Natural killer cell (primary cell): ENCODE measurements at regions not wholly inside any gene's neighbourhood (a gene's known extent, or its start where the extent isn't known, plus 50 kb on each side); places are given as distances from the start of the nearest gene placed in this dataset.

Experiments
- ATAC-seq, 3 donors: fragments of 150-1000 bp in 2 of 3; fragments of 200-7000 bp in 1 of 3; cut with Tn5 transposase; 1 replicate in 1 of 3; 2 replicates in 2 of 3; pipeline ENCODE4 v1.10.0; 2021; ENCODE audit warnings: mild to moderate bottlenecking in 2 of 3, moderate library complexity in 2 of 3
- DNase-seq, 2 donors: peaks; one replicate each; pipeline versions ENCODE4 v3.0.0 to v3.0.0-alpha.2; 2013 to 2021; ENCODE audit warnings: mixed read lengths in 1 of 2
- H3K27ac ChIP-seq: one replicate; pipeline ENCODE4 v1.5.1; 2013; ENCODE audit warnings: mild to moderate bottlenecking, low read length
- H3K27me3 ChIP-seq: one replicate; pipeline ENCODE4 v1.6.1; 2013; ENCODE audit warnings: low read length; ENCODE audit not compliant: control insufficient read depth, insufficient read depth
- H3K36me3 ChIP-seq: one replicate; pipeline ENCODE4 v1.6.1; 2013; ENCODE audit warnings: low read length; ENCODE audit not compliant: control insufficient read depth, insufficient read depth
- H3K4me1 ChIP-seq: one replicate; pipeline ENCODE4 v1.6.1; 2013; ENCODE audit warnings: low read length; ENCODE audit not compliant: control insufficient read depth, insufficient read depth
- H3K4me3 ChIP-seq: one replicate; pipeline ENCODE4 v1.5.1; 2013; ENCODE audit warnings: low read length
- H3K9me3 ChIP-seq: one replicate; pipeline ENCODE4 v1.6.1; 2013; ENCODE audit warnings: low read length; ENCODE audit not compliant: control insufficient read depth, insufficient read depth
- H3K27ac Mint-ChIP-seq, 2 donors: one replicate each; pipeline ENCODE4 v1.8.0; 2022; ENCODE audit warnings: mild to moderate bottlenecking in 2 of 2, mixed read lengths in 2 of 2, moderate library complexity in 1 of 2
- H3K27me3 Mint-ChIP-seq, 2 donors: one replicate each; pipeline ENCODE4 v1.8.0; 2022; ENCODE audit warnings: low read depth in 2 of 2, mixed read lengths in 2 of 2
- H3K36me3 Mint-ChIP-seq: one replicate; pipeline ENCODE4 v1.8.0; 2022; ENCODE audit warnings: mixed read lengths
- H3K4me1 Mint-ChIP-seq, 2 donors: one replicate each; pipeline ENCODE4 v1.8.0; 2022; ENCODE audit warnings: mixed read lengths in 2 of 2
- H3K4me3 Mint-ChIP-seq: one replicate; pipeline ENCODE4 v1.8.0; 2022; ENCODE audit warnings: mild to moderate bottlenecking, moderate library complexity, mixed read lengths
- H3K9me3 Mint-ChIP-seq, 2 donors: one replicate each; pipeline ENCODE4 v1.8.0; 2022; ENCODE audit warnings: mixed read lengths in 2 of 2
- CTCF ChIP-seq: fragments of 200-600 bp; IDR thresholded peaks from one replicate; pipeline ENCODE4 v1.8.0; 2022; ENCODE audit warnings: antibody characterized with exemption
- WGBS: methylation state at CpG from one replicate; pipeline ENCODE4 v1.1.7; 2013; ENCODE audit warnings: missing lambda C conversion rate; ENCODE audit not compliant: insufficient coverage; 5-methylcytosine and 5-hydroxymethylcytosine counted together
- intact Hi-C: fragments of 100-400 bp; cut with micrococcal nuclease; formaldehyde crosslinking; loops from one replicate; pipeline ENCODE4 v1.14.2; 2022

GRCh38 chr1:58152697-58153096 lies 393.8 kb downstream of the OMA1 start:
- no peak overlapping the region for H3K4me3 ChIP-seq
- TF ChIP-seq CTCF, result no peak
- Mint-ChIP-seq H3K36me3 (no peaks in the 10 kb centered on the region), H3K4me3 (no peak overlapping the region), H3K27me3 (peaks cover 0 to 2% of the 10 kb centered on the region in 2 donors), H3K27ac (no peak overlapping the region), H3K9me3 (no peaks in the 10 kb centered on the region), H3K4me1 (no peaks in the 10 kb centered on the region)
- H3K27ac ChIP-seq, result no peak overlapping the region
- no peaks in the 10 kb centered on the region for H3K27me3 ChIP-seq
- intact Hi-C loops, result no loop called here
- no peaks in the 10 kb centered on the region for H3K4me1 ChIP-seq
- 93% methylated on average over 3 of the region's 3 CpGs for WGBS
- DNase-seq (no peak), ATAC-seq (no peak)
- H3K9me3 ChIP-seq, result no peaks in the 10 kb centered on the region
- H3K36me3 ChIP-seq, result no peaks in the 10 kb centered on the region

- Mint-ChIP-seq H3K27me3 (no peaks in the 10 kb centered on the region), H3K36me3 (no peaks in the 10 kb centered on the region), H3K27ac (no peak overlapping the region), H3K9me3 (no peaks in the 10 kb centered on the region), H3K4me3 (no peak overlapping the region), H3K4me1 (no peaks in the 10 kb centered on the region)
- Histone ChIP-seq H3K36me3 (no peaks in the 10 kb centered on the region), H3K27me3 (no peaks in the 10 kb centered on the region), H3K4me1 (no peaks in the 10 kb centered on the region), H3K9me3 (no peaks in the 10 kb centered on the region), H3K4me3 (no peak overlapping the region), H3K27ac (no peak overlapping the region)
- WGBS, result 24% methylated on average over 6 of the region's 6 CpGs
- no peak for TF ChIP-seq CTCF
- ATAC-seq (no peak), DNase-seq (no peak)
- intact Hi-C loops, result no loop called here
Observed at GRCh38 chr1:58149271-58149812, 397.2 kb downstream of the OMA1 start.

- no peak overlapping the region for H3K4me3 ChIP-seq
- ATAC-seq (no peak), DNase-seq (no peak)
- no peak overlapping the region for H3K27ac ChIP-seq
- H3K9me3 ChIP-seq, result peaks cover 4% of the 10 kb centered on the region
- no peaks in the 10 kb centered on the region for H3K9me3 Mint-ChIP-seq
- H3K4me1 Mint-ChIP-seq, result no peaks in the 10 kb centered on the region
- intact Hi-C loops, result no loop called here
- H3K27me3 Mint-ChIP-seq, result no peaks in the 10 kb centered on the region
- no peaks in the 10 kb centered on the region for H3K36me3 ChIP-seq
- TF ChIP-seq CTCF, result no peak
- no peaks in the 10 kb centered on the region for H3K36me3 Mint-ChIP-seq
- no peaks in the 10 kb centered on the region for H3K4me1 ChIP-seq
- no peak overlapping the region for H3K4me3 Mint-ChIP-seq
- H3K27ac Mint-ChIP-seq, result no peak overlapping the region
- no peaks in the 10 kb centered on the region for H3K27me3 ChIP-seq
- WGBS, result 88% methylated on average over 5 of the region's 5 CpGs
Observed at GRCh38 chr1:58144698-58145270, 401.7 kb downstream of the OMA1 start.
